ENCODE measurements at regions not wholly inside any gene's neighbourhood (a gene's known extent, or its start where the extent isn't known, plus 50 kb on each side); places are given as distances from the start of the nearest gene placed in this dataset.

GRCh38 chr6:16834242-16834641 lies 73.0 kb upstream of the ATXN1 start:
- Histone ChIP-seq H3K4me2 (ENCODE audit: low read length) (no peak overlapping the region), H3K4me3 (ENCODE audit: low read depth, low read length, poor library complexity, severe bottlenecking) (no peak overlapping the region), H2AFZ (ENCODE audit: low read length) (no peak overlapping the region), H3K9me3 (ENCODE audit: low read length) (no peaks in the 10 kb centered on the region), H3K4me1 (ENCODE audit: insufficient read depth, low read length, poor library complexity, severe bottlenecking) (no peaks in the 10 kb centered on the region), H3K27ac (ENCODE audit: low read depth, low read length, poor library complexity, severe bottlenecking) (no peak overlapping the region), H3K36me3 (ENCODE audit: insufficient read depth, low read length) (no peaks in the 10 kb centered on the region), H4K20me1 (ENCODE audit: insufficient read depth, low read length) (no peaks in the 10 kb centered on the region), H3K79me2 (ENCODE audit: insufficient read depth, low read depth, low read length) (no peaks in the 10 kb centered on the region), H3K9me2 (ENCODE audit: insufficient read depth, low read length) (no peaks in the 10 kb centered on the region)
- TF ChIP-seq CTCF (conservative IDR thresholded peaks at IDR 0.05; ENCODE audit: low read length) (no peak), EZH2phosphoT487 (IDR thresholded peaks at IDR 0.05; ENCODE audit: borderline replicate concordance, low read depth, low read length) (no peak)
- ChIA-PET CTCF (ENCODE audit: unreplicated experiment) (no interaction called here), POLR2A (interaction anchor here (0.6 kb wide), 1 partner anchor 20 kb away, joined by 4 read pairs; no protein-coding TSS in a partner anchor)
- no peak for DNase-seq (ENCODE audit: low spot score)
- intact Hi-C loops (cut with micrococcal nuclease; ENCODE audit: unreplicated experiment) = no loop called here
- no TSS peak for BruUV-seq (replicated peaks)

GRCh38 chr6:16832721-16833120 lies 71.5 kb upstream of the ATXN1 start:
- Histone ChIP-seq H2AFZ (ENCODE audit: low read length) (no peak overlapping the region), H3K27ac (ENCODE audit: low read depth, low read length, poor library complexity, severe bottlenecking) (no peak overlapping the region), H3K4me3 (ENCODE audit: low read depth, low read length, poor library complexity, severe bottlenecking) (no peak overlapping the region), H3K79me2 (ENCODE audit: insufficient read depth, low read depth, low read length) (no peaks in the 10 kb centered on the region), H3K4me1 (ENCODE audit: insufficient read depth, low read length, poor library complexity, severe bottlenecking) (no peaks in the 10 kb centered on the region), H3K9me3 (ENCODE audit: low read length) (no peaks in the 10 kb centered on the region), H3K36me3 (ENCODE audit: insufficient read depth, low read length) (no peaks in the 10 kb centered on the region), H3K9me2 (ENCODE audit: insufficient read depth, low read length) (no peaks in the 10 kb centered on the region), H4K20me1 (ENCODE audit: insufficient read depth, low read length) (no peaks in the 10 kb centered on the region), H3K4me2 (ENCODE audit: low read length) (no peak overlapping the region)
- intact Hi-C loops (cut with micrococcal nuclease; ENCODE audit: unreplicated experiment) = no loop called here
- BruUV-seq (replicated peaks) = no TSS peak
- no peak for DNase-seq (ENCODE audit: low spot score)
- CTCF ChIA-PET (ENCODE audit: unreplicated experiment) = no interaction called here
- POLR2A ChIA-PET = no interaction called here
- TF ChIP-seq CTCF (conservative IDR thresholded peaks at IDR 0.05; ENCODE audit: low read length) (no peak), EZH2phosphoT487 (IDR thresholded peaks at IDR 0.05; ENCODE audit: borderline replicate concordance, low read depth, low read length) (no peak)

- Histone ChIP-seq H3K4me2 (ENCODE audit: low read length) (no peak overlapping the region), H3K27ac (ENCODE audit: low read depth, low read length, poor library complexity, severe bottlenecking) (no peak overlapping the region), H2AFZ (ENCODE audit: low read length) (no peak overlapping the region), H3K9me3 (ENCODE audit: low read length) (no peaks in the 10 kb centered on the region), H4K20me1 (ENCODE audit: insufficient read depth, low read length) (no peaks in the 10 kb centered on the region), H3K4me1 (ENCODE audit: insufficient read depth, low read length, poor library complexity, severe bottlenecking) (no peaks in the 10 kb centered on the region), H3K4me3 (ENCODE audit: low read depth, low read length, poor library complexity, severe bottlenecking) (no peak overlapping the region), H3K36me3 (ENCODE audit: insufficient read depth, low read length) (no peaks in the 10 kb centered on the region), H3K9me2 (ENCODE audit: insufficient read depth, low read length) (no peaks in the 10 kb centered on the region), H3K79me2 (ENCODE audit: insufficient read depth, low read depth, low read length) (no peaks in the 10 kb centered on the region)
- BruUV-seq (replicated peaks) = no TSS peak
- DNase-seq (ENCODE audit: low spot score) = no peak
- CTCF ChIA-PET (ENCODE audit: unreplicated experiment) = no interaction called here
- intact Hi-C loops (cut with micrococcal nuclease; ENCODE audit: unreplicated experiment) = no loop called here
- TF ChIP-seq EZH2phosphoT487 (IDR thresholded peaks at IDR 0.05; ENCODE audit: borderline replicate concordance, low read depth, low read length) = no peak
- POLR2A ChIA-PET = no interaction called here
Observed at GRCh38 chr6:16832043-16832567, 70.8 kb upstream of the ATXN1 start.
